ENCODE measurements at regions not wholly inside any gene's neighbourhood (a gene's known extent, or its start where the extent isn't known, plus 50 kb on each side); places are given as distances from the start of the nearest gene placed in this dataset.

DNA sequence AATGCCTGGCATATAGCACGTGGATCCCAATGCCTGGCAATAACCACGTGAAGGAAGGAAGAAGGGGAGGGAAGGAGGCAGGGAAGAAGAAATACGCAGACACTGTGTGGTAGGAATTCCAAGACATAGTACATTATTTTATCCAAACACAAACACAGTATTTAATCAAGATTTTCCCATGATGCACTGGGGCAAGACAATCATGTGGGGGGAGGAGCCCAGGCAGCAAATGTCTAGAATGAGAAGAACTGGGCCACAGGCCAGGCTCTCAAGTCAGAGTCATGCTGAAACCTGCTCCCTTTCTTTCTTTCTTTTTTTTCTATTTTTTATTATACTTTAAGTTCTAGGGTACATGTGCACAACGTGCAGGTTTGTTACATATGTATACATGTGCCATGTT, 717.9 kb downstream of the UQCRFS1 start:
- TF ChIP-seq, protein P1, sequence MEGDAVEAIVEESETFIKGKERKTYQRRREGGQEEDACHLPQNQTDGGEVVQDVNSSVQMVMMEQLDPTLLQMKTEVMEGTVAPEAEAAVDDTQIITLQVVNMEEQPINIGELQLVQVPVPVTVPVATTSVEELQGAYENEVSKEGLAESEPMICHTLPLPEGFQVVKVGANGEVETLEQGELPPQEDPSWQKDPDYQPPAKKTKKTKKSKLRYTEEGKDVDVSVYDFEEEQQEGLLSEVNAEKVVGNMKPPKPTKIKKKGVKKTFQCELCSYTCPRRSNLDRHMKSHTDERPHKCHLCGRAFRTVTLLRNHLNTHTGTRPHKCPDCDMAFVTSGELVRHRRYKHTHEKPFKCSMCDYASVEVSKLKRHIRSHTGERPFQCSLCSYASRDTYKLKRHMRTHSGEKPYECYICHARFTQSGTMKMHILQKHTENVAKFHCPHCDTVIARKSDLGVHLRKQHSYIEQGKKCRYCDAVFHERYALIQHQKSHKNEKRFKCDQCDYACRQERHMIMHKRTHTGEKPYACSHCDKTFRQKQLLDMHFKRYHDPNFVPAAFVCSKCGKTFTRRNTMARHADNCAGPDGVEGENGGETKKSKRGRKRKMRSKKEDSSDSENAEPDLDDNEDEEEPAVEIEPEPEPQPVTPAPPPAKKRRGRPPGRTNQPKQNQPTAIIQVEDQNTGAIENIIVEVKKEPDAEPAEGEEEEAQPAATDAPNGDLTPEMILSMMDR (conservative IDR thresholded peaks at IDR 0.05) = no peak
- no peaks in the 10 kb centered on the region for H3K27me3 Mint-ChIP-seq (ENCODE audit: low read depth)
- H3K27ac Mint-ChIP-seq (ENCODE audit: unreplicated experiment) = no peak overlapping the region
- H3K36me3 Mint-ChIP-seq (ENCODE audit: low read depth) = no peaks in the 10 kb centered on the region
- H3K4me1 Mint-ChIP-seq = peaks cover 39% of the 10 kb centered on the region
- no peaks in the 10 kb centered on the region for H3K9me3 Mint-ChIP-seq
- no peak for DNase-seq (ENCODE audit: low read depth, low spot score)
- H3K4me3 Mint-ChIP-seq = no peak overlapping the region

- Mint-ChIP-seq H3K27me3 (ENCODE audit: low read depth) (no peaks in the 10 kb centered on the region), H3K36me3 (ENCODE audit: low read depth) (no peaks in the 10 kb centered on the region), H3K9me3 (no peaks in the 10 kb centered on the region), H3K4me1 (peaks cover 39% of the 10 kb centered on the region), H3K4me3 (peak overlapping the region; percentile 47), H3K27ac (ENCODE audit: unreplicated experiment) (peak overlapping the region; percentile 94)
- DNase-seq (ENCODE audit: low read depth, low spot score) = peak; percentile 5
- TF ChIP-seq, protein P1 (conservative IDR thresholded peaks at IDR 0.05) = no peak
Observed at GRCh38 chr19:28494461-28494860, 718.5 kb downstream of the UQCRFS1 start.

- DNase-seq (ENCODE audit: low read depth, low spot score) = peak; percentile 24
- Mint-ChIP-seq H3K9me3 (no peaks in the 10 kb centered on the region), H3K27me3 (ENCODE audit: low read depth) (no peaks in the 10 kb centered on the region), H3K4me1 (peaks cover 39% of the 10 kb centered on the region), H3K4me3 (peak overlapping the region; percentile 58), H3K27ac (ENCODE audit: unreplicated experiment) (peak overlapping the region; percentile 10), H3K36me3 (ENCODE audit: low read depth) (no peaks in the 10 kb centered on the region)
- TF ChIP-seq, protein P1 (conservative IDR thresholded peaks at IDR 0.05) = no peak
Observed at GRCh38 chr19:28493884-28494283, 719.1 kb downstream of the UQCRFS1 start.

- H3K4me3 Mint-ChIP-seq = no peak overlapping the region
- no peaks in the 10 kb centered on the region for H3K9me3 Mint-ChIP-seq
- H3K4me1 Mint-ChIP-seq = peaks cover 43% of the 10 kb centered on the region
- H3K27ac Mint-ChIP-seq (ENCODE audit: unreplicated experiment) = no peak overlapping the region
- no peaks in the 10 kb centered on the region for H3K36me3 Mint-ChIP-seq (ENCODE audit: low read depth)
- TF ChIP-seq, protein P1 (conservative IDR thresholded peaks at IDR 0.05) = no peak
- H3K27me3 Mint-ChIP-seq (ENCODE audit: low read depth) = no peaks in the 10 kb centered on the region
- DNase-seq (ENCODE audit: low read depth, low spot score) = no peak
Observed at GRCh38 chr19:28492621-28493020, 720.3 kb downstream of the UQCRFS1 start.

GRCh38 chr19:28492201-28492600, 720.8 kb downstream of the UQCRFS1 start:
- TF ChIP-seq, protein P1 (conservative IDR thresholded peaks at IDR 0.05) = no peak
- Mint-ChIP-seq H3K9me3 (no peaks in the 10 kb centered on the region), H3K36me3 (ENCODE audit: low read depth) (no peaks in the 10 kb centered on the region), H3K4me1 (peaks cover 44% of the 10 kb centered on the region), H3K27ac (ENCODE audit: unreplicated experiment) (no peak overlapping the region), H3K27me3 (ENCODE audit: low read depth) (no peaks in the 10 kb centered on the region), H3K4me3 (no peak overlapping the region)
- no peak for DNase-seq (ENCODE audit: low read depth, low spot score)

DNA sequence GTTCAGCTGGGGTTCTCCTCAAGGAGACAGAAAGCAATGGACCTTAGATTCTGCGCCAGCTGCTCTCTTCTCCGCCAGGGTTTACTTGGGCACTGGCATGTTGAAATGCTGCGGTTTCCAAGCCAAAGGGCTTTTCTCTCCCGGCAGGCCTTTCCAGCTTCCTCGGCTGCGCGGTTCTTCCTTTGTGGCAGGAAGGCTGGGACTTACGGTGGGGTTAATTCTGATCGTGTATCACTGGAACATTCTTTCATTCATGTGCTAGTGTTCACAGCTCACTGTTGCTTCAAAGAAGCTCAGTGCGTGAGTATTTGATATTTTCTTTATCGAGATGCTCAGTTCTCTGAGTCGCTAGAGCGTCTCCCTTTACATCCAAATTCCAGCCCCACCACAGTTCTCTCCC, 723.2 kb downstream of the UQCRFS1 start:
- H3K4me1 Mint-ChIP-seq = peaks cover 41% of the 10 kb centered on the region
- no peak overlapping the region for H3K4me3 Mint-ChIP-seq
- H3K9me3 Mint-ChIP-seq = no peaks in the 10 kb centered on the region
- H3K27ac Mint-ChIP-seq (ENCODE audit: unreplicated experiment) = peak overlapping the region; percentile 55
- no peak for DNase-seq (ENCODE audit: low read depth, low spot score)
- H3K27me3 Mint-ChIP-seq (ENCODE audit: low read depth) = no peaks in the 10 kb centered on the region
- TF ChIP-seq, protein P1 (conservative IDR thresholded peaks at IDR 0.05) = no peak
- H3K36me3 Mint-ChIP-seq (ENCODE audit: low read depth) = no peaks in the 10 kb centered on the region
